ENCODE measurements at regions not wholly inside any gene's neighbourhood (a gene's known extent, or its start where the extent isn't known, plus 50 kb on each side); places are given as distances from the start of the nearest gene placed in this dataset.
"Not testable (repeated sequence)": the region's sequence is repeated elsewhere in the genome, so short reads cannot be mapped to it uniquely, and the experiment has no call there.

DNA sequence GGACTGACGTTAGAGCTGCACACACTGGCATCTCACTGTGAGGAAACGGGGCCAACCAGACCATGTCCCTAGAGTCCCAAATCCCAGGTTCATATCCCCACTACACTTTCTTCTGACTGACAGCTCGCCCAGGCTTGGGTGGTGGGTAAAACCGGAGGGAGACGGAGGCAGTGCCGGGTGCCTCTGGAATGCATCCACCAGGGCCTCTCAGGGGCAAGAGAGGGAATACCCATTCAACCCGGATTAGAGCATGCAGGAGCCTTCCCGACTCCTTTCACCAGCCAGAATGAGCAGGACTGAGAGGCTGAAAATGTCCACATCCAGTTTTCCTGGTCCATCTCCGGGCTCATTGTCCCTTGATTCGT lies 297.2 kb downstream of the ADGRD1 start:
- ATAC-seq, result no peak

DNA sequence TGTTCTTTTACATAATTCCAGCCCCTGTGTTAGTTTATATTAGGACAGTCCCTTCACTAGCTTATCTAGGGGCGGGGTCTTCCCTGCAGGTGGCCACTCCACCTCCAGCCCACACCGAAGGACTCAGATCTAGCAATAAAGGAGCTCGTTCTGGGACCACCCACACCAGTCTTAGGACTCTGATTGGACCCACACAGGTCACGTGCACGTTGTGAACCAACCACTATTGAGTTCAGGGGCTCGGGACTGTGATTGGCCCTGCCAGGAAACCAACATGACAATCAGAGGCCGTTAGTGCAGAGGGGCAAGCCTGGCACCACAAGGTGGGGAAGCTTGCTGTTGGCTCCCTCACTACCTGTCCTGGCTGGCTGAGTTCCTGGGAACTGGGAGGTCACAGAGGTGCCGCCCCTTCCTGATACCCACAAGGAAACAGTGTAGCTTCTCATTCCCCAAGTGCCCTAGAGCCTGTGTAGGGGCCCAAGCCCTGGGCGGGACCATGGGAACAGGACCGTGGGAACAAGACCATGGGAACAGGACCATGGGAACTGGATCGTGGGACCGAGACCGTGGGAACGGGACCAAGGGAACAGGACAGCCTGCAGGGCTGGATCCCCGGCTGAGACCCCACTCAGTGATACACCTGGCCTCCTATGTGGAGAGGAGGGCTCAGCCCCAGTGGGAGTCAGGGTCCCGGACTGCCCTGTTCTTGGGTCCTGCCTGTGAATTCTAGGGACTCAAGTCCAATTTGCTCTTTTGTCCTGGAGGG lies 297.8 kb downstream of the ADGRD1 start:
- ATAC-seq, result no peak

DNA sequence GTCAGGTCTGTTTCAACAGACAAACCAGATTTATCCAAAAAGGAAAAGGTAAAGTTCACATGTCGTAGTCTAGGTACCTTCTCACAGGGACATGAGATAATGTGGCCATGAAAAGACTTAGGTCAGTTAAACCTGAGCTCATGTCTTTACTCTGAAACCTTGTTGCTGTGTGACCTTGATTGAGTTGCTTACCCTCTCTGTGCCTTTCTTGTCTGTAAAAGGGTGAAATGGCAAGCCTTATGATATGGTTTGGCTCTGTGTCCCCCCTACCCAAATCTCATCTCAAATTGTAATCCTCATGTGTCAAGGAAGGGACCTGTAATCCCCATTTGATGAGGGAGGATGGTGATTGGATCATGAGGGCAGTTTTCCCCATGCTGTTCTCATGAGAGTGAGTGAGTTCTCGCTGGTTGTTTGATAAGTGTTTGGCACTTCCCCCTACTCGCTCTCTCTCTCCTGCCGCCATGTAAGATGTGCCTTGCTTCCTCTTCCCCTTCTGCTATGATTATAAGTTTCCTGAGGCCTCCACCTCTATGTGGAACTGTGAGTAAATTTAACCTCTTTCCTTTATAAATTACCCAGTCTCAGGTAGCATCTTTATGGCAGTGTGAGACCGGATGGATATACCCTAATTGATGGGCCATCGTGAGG lies 299.8 kb downstream of the ADGRD1 start:
- ATAC-seq, result no peak

DNA sequence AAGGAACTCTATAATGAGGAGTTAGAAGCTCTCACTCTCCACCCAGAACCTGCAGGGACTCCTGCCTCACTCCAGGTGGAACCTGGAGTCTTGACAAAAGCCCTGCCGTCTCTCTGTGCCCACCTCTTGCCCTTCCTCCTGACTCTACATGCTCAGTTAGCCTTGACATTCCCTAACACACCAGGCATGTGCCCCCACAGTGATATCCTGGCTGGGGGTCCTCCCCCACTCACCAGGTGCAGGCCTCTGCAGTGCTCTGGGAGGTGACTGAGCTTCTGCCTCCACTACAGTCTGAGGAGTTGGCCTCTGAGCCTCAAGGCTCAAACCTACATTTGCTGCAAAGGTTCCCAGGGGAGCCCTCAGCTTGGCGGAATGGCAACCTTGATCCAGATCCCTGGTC lies 300.7 kb downstream of the ADGRD1 start:
- no peak for ATAC-seq

DNA sequence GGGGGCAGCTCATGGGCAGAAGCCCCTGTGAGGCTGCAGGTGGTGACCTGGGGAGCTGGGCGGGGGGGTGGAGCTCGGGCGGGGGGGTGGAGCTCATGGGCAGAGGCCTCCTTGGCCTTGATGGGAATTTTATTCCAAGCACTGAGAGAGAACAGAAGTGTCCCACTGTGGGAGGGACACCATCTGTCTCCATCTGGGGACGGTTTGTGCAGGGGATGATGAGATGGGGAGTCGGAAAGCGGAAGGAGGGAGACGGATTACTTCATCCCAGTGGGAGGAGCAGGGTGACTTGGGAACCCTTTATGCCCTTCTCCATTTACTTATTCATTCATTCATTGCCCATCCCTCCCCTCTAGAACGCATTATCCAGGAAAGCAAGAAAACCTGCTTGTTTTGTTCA lies 304.7 kb downstream of the ADGRD1 start:
- ATAC-seq, result no peak

DNA sequence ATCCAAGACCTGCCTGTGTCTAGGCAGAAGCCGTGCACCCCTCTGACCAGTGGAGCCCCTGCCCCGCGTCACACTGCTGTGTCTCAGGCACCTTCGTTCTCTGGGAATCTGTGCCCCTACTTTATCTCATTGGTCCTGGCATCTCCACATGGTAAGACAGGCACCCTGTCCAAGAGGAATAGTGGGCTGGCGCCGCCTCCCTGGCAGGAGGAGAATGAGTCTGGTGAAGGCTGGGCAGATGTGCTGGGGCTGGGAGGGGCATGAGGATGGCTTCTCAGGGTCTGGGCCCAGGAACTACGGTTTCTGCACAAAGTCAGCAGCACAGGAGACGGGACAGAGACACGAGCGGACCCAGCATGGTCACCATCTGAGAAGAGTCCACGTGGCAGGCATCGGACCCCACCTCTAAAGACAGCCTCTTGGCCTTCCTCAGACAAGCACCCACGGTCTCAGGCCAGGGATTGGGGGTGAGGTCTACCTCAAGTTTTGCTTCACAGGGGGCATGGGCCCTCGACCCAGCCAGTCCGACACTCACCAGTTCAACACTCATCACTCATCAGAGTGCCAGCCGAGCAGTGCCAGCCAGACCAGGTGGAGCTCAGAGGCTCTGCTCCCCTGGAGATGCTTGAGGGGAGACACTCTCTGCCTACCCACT lies 306.7 kb downstream of the ADGRD1 start:
- no peak for ATAC-seq

DNA sequence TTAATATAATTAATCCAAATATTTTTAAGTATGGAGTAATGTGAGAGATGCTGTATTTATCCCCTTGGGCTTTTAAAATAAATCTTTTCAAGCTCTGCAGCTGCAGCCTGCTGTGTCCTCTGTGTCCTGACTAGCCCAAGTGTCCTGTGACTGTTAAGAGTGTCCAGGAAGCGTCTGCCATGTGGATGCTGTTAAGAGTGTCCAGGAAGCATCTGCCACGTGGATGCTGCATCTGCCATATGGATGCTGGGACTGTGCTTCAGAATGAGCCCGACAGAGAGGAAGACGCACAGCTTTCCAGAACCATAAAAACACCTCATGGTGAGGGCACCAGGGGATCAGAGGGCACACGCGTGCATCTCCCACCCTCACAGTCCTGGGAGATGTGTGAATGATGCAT lies 307.2 kb downstream of the ADGRD1 start:
- ATAC-seq, result no peak

DNA sequence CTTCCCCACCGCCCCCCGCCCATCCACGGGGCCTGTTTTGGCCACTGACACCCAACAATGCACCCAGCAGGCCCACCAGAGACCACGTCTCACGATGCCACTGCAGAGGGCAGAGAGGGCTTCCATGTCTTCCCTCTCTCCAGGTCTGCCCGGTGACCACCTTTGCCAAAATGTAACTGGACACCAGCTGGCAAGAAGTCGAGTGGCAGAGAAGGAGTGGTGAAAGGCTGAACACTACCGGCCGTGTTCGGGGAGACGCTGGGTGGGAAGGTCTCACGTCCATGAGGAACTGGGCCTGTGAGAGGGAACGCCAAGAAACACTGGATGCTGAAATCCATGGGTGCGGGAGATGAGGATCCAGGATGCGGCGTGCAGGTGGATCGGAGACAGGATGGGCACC lies 308.2 kb downstream of the ADGRD1 start:
- ATAC-seq, result no peak

DNA sequence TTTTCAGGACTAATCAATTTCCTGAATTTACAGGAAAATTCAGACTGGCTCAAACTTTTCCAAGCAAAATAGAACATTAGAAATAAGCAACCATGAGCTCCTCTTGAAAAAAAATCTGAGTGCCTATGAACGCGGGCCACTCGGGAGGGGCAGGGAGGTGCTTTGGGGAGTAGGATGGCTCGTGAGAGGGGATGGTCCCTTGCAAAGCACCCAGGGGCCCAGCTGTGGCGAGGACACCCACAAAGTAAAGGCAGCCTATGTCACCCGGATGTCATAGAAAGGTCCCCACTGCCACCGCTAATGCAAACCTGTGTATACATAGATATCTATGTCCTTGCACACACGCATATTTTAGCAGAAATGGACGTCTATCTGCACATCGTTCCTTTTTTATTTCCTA lies 309.9 kb downstream of the ADGRD1 start:
- no peak for ATAC-seq

DNA sequence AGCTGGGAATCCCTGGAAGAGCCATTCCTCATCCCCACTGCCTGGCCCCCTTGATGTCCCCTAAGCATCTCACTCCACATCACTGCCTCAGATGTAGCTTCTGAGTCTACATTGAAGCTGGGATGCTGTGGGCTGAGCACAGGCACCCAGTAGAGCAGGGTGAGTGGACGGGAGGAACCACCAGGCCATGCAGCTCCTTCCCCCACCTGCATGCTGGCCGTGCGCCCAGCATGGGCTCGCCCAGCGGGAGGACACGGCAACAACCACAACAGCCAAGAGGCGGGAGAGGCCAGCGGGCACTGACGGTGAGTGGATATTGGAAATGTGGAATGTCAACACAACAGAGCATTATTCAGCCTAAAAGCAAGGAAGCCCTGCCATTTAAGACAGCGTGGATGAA lies 310.9 kb downstream of the ADGRD1 start:
- no peak for ATAC-seq

DNA sequence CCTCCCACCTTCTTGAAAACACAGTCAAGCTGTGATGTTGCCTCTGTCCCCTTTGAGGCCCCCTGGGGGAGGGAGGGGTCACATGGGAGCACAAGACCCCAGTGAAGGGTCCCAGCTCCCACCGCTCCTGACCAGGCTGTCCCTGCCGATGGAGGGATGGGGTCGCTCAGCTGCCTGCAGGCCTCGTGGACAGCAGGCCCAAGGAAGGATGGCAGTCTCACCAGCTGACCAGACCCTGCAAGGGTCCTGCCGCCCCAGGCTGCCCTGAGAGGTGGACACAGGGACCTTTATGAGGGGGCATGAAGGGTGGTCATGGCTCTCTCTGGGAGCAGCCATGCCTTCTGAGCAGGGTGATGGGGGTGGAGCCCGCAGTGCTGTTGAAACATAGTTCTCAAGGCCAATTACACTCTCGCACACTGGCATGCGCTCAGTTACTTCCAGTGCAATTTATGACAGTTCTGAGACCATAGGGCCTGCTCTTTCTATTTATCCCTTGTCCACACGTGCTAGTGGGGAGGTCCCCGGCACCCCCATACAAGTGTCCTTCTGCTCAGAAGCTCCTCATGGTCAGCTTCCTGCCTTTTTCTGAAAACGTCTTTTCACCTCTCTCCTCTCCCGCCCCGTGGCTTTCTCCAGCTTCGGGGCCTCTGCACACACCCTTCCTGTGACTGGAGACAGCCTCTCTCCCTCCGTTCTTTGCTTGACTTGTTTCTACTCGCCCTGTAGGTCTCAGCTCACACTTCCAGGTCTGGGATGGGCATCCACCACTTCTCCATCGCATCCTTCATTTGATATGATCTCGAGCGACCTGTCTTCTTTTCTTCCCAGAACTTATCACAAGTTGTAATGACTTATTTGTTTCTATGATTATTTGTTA lies 313.1 kb downstream of the ADGRD1 start:
- no peak for ATAC-seq

DNA sequence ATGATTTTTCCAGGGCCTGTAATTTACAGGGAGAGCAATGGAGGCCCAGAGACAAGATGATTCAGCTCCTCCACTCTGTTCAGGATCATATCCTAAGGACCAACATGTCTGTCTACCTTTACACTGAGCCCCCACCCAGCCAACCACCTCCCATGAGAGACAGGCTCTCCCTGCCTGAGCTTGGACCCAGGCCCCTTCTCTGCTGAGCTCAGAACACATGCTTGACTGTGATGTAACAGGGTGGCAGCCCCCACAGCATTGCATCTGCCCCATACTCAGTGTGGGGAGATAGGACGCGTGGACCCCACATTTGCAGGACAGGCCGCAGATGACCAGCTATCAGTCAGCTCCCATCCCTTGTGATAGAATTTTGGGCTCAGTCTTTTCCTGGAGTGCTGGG lies 313.9 kb downstream of the ADGRD1 start:
- no peak for ATAC-seq

DNA sequence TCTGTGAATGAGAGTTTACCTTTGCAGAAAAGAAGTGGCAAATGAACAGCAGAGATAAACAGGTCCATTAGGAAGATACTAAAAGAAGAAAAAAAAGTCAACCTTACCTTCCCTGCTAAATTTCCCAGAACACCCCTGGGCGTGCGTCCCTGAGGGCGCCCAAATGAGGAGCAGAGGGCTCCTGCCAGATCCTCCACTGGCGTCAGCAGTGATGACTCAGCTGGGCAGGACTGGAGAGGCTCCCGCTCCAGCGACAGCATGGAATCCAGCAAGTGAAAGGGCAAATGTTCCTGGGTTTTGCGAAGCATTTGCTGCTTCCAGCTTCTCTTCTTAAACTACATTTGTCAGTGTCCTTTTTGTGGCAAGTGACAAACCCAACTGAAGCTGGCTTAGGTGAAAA lies 314.4 kb downstream of the ADGRD1 start:
- ATAC-seq, result not testable (repeated sequence)

DNA sequence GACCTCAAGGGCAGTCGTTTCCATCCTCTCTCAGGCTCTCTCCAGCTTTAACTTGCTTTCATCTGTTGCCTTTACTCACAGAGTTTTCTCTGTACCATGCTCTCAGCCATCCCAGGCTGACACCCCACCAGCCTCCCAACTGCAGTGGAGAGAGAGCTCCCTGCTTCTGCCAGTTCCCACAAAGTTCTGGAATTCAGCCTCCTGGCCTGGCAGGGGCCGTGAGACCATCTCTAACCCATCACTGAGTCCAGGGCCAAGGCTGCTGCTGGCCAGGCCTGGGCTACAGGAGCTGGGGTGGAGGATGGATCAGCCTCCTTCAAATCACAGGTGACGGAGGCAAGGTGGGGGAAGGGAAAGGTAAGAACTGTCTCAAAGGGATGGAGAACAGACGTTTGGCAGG lies 314.9 kb downstream of the ADGRD1 start:
- ATAC-seq, result not testable (repeated sequence)

DNA sequence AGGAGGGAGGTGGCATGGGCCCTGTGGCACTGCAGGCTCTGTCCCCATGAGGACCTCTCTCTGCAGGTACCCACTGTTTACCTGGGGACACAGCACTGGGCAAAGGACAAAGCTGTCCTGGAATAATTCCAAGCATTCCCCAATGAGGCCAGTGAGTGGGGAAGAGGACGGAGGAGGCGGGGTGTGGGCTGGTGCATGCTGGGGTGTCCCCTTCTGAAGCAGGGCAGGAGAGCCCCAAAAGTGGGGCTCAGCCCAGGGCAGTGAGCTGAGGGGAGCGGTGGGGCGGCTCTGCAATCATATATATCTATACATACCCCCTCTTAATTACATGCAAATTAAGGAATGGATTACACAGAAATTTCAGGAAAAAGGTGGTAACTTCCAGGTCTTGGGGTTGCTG lies 315.8 kb downstream of the ADGRD1 start:
- no peak for ATAC-seq

DNA sequence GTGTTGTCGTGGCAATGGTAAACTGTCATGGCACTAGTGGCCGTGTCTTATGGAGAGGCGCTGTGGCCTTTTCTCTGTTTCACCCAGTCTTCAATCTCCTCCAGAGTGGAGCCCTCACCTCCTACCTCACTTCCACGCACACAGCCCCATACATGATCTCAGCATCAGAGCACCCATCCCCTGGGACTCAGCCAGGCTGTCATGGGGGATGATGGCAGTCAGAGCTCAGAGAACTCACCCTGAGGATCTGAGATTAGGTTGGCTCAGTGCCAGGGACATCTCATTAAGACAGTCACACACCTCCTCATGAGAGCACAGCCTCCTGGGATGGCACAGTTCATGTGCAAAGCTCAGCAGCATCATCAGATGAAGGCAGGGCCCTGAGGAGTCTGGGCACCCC lies 316.3 kb downstream of the ADGRD1 start:
- ATAC-seq, result not testable (repeated sequence)

DNA sequence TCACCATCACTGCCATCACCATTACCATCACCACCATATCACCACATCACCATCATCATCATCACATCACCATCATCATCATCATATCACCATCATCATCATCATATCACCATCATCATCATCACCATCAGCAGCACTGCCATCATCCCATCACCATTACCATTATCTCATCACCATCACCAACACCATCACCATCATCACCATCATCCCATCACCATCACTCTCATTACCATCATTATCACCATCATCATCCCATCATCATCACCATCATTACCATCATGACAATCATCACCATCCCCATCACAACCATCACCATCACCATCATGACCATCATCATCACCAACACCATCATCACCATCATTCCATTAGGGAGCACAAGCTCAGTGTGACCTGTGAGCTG lies 318.0 kb downstream of the ADGRD1 start:
- ATAC-seq, result no peak

DNA sequence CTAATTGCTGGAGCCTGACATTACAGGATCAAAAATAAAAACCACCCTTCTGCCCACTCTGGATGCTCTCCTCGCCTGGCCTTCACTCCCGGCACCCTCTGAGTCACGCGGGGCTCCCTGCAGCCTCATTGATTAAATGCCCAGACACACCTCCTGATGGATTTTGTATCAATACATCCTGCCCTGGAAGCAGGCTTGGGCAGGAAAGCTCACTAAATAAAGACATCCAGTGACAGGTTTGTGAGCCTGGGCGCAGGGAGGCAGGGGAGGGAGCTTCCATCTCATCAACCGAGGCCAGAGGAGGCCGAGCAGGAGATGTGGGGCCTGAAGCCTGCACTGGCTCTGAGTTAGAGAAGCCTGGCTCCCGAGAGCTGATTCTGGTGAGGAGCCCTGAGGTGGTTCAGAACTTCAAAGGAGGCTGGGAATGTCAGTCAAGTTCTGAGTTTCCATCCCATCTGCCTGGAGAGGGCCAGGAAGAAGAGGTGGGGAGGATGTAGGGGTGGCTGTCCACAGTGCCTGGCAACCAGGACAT lies 318.6 kb downstream of the ADGRD1 start:
- not testable (repeated sequence) for ATAC-seq

DNA sequence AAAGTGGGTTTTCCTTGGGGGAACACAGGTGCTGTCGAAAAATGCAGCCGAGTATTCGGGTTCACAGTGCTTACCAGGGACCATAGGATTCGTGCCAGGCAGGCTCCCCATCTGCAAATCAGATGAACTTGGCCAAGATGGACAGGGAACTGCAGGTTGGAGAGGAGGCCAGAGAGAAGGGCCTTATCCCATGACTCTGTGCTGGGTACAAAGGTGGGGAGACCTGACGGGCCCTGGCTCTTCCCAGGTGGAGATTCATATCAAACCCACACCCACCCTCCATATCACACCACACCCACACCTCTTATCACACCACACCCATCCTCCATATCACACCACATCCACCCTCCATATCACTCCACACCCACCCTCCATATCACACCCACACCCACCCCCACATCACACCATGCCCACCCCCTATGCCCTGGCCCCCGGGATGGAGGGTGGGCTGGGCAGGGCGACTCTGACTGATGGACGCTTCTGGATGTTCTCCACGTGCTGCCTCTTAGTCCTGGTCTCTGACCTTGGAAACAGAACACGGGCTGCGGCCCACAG lies 319.7 kb downstream of the ADGRD1 start:
- no peak for ATAC-seq

DNA sequence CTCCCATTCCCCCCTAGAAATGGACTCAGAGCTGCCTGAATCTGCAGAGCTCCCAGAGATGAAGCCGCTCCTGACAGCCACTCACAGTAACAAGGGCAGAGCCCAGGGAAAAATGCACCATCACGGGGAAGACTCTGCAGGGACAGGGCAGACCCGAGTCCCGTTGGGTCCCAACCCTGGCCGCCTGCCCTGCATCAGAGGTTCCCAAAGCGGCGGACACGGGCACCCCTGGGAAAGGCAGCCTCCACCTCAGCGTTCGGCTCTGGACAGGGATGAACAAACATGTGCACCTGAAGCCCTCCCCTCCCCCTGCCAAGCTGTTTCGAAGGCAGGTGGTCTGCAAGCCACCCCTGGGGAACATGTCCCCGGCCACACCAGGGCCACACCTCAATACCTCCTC lies 320.4 kb downstream of the ADGRD1 start:
- no peak for ATAC-seq

DNA sequence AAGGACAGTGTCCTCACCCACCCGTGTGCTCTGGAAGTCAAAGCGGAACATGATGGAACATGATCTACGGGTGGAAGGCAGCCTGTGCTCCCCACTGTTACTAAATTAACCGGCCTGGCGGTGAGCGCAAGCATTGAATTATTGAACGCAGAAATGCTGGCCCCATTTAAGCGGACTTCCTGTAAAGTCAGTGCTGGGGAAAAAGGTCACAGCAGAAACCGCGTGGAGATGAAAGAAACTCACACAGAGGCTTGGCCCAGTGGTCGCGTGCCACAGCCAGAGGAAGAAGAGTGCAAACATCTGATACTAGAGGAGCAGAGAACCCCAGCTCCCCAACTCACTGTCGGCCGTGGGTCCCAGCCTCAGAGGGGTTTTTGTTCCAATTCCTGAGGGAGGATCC lies 321.2 kb downstream of the ADGRD1 start:
- no peak for ATAC-seq

DNA sequence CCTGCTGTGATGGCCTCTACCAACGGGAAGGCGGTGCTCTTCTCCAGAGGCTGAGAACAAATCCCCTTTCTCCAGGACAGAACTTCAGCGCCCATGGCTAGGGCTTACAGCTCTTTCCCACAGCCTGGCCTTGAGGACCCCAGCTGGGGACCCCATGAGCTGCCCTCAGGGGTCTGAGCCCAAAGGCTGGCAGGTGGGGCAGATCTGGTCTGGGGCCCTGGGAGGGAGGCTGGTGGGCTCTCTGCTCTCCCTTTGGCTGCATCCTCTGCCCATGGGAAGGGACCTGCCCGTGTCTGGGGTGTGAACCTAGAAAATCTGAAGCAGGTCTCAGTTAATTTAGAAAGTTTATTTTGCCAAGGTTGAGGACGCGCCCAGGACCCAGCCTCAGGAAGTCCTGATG lies 322.1 kb downstream of the ADGRD1 start:
- ATAC-seq, result no peak
